Glutamatergic neuron (in vitro differentiated cells): ENCODE measurements at regions not wholly inside any gene's neighbourhood (a gene's known extent, or its start where the extent isn't known, plus 50 kb on each side); places are given as distances from the start of the nearest gene placed in this dataset.

Experiments used
- DNase-seq: peaks from one replicate; pipeline ENCODE4 v3.0.0; 2022
- H3K27ac Mint-ChIP-seq: one replicate; pipeline ENCODE4 v1.8.0; 2020; ENCODE audit warnings: mild to moderate bottlenecking, mixed read lengths, inconsistent platforms; ENCODE audit not compliant: unreplicated experiment
- H3K27me3 Mint-ChIP-seq: one replicate; pipeline ENCODE4 v1.8.0; 2020; ENCODE audit warnings: mild to moderate bottlenecking, moderate library complexity, mixed read lengths, inconsistent platforms; ENCODE audit not compliant: unreplicated experiment
- H3K36me3 Mint-ChIP-seq: one replicate; pipeline ENCODE4 v1.8.0; 2020; ENCODE audit warnings: mild to moderate bottlenecking, mixed read lengths, inconsistent platforms; ENCODE audit not compliant: unreplicated experiment
- H3K4me1 Mint-ChIP-seq: one replicate; pipeline ENCODE4 v1.8.0; 2020; ENCODE audit warnings: mild to moderate bottlenecking, low read depth, mixed read lengths, inconsistent platforms; ENCODE audit not compliant: unreplicated experiment
- H3K4me3 Mint-ChIP-seq: one replicate; pipeline ENCODE4 v1.8.0; 2020; ENCODE audit warnings: mild to moderate bottlenecking, mixed read lengths, inconsistent platforms; ENCODE audit not compliant: unreplicated experiment
- H3K9me3 Mint-ChIP-seq: one replicate; pipeline ENCODE4 v1.8.0; 2020; ENCODE audit warnings: mild to moderate bottlenecking, moderate library complexity, mixed read lengths, inconsistent platforms; ENCODE audit not compliant: unreplicated experiment
- TF ChIP-seq, protein P1 (sequence below): fragments of 200-600 bp; sonication (generic); IDR thresholded peaks from one replicate; pipeline ENCODE4 v1.5.0; 2021; ENCODE audit not compliant: partially characterized antibody, unreplicated experiment

DNA sequence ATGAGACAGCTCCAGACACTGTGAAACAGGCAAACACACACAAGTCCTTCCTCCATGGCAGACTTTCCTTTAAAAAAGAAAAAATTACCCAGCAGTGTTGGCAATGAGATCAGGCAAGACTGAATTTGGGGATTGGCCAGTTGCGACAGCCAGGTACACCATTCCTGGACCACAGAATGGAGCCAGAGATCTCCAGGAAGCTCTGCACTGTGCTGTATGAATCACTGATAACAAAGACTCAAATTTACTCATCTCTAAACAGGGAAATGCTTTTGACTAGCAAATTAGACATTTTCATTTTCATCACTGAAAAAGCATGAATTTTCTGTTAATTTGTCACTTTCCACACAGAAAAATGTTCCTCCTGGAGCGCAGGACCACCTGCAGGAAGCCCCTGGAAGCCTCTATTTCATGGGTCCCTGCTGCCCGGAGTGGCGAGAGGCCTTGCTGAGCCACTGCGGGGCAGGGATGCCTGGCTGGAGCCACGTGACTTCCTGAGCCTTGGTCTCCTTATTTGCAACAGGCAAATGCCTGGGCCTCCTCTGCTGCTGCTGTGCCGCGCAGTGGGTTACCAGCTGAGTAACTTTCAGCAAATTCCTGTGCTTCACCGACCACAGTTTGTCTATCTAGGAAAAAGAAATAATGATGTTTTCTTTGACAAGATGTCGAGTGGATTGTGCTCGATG lies 185.9 kb upstream of the ZNF618 start:
- no peak for DNase-seq
- Mint-ChIP-seq H3K36me3 (peaks cover 6% of the 10 kb centered on the region), H3K27me3 (peaks cover 9% of the 10 kb centered on the region), H3K4me1 (no peaks in the 10 kb centered on the region), H3K9me3 (peaks cover 7% of the 10 kb centered on the region), H3K4me3 (no peak overlapping the region), H3K27ac (no peak overlapping the region)
- TF ChIP-seq, protein P1, sequence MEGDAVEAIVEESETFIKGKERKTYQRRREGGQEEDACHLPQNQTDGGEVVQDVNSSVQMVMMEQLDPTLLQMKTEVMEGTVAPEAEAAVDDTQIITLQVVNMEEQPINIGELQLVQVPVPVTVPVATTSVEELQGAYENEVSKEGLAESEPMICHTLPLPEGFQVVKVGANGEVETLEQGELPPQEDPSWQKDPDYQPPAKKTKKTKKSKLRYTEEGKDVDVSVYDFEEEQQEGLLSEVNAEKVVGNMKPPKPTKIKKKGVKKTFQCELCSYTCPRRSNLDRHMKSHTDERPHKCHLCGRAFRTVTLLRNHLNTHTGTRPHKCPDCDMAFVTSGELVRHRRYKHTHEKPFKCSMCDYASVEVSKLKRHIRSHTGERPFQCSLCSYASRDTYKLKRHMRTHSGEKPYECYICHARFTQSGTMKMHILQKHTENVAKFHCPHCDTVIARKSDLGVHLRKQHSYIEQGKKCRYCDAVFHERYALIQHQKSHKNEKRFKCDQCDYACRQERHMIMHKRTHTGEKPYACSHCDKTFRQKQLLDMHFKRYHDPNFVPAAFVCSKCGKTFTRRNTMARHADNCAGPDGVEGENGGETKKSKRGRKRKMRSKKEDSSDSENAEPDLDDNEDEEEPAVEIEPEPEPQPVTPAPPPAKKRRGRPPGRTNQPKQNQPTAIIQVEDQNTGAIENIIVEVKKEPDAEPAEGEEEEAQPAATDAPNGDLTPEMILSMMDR = no peak

DNA sequence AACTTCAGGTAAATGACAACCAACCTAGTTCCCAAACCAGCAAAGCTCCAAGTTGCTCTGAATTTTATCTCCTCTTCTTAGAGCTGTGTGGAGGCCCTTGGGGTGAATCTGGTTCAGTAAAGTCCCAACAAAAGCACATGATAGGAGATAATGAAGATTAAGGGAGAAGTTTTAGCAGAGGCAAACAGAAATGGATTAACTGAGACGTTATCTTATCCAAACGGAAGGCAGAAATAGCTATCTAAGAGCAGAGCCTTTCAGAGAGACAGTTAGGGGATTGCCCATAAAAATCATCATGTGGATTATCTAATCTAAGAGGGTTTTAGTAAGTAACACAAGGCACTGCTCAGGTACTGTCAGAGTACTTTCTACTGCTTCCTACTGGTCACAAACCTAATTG lies 183.9 kb upstream of the ZNF618 start:
- H3K4me3 Mint-ChIP-seq = no peak overlapping the region
- DNase-seq = no peak
- peaks cover 12% of the 10 kb centered on the region for H3K9me3 Mint-ChIP-seq
- no peaks in the 10 kb centered on the region for H3K36me3 Mint-ChIP-seq
- TF ChIP-seq, protein P1 = no peak
- peaks cover 3% of the 10 kb centered on the region for H3K27me3 Mint-ChIP-seq
- H3K27ac Mint-ChIP-seq = no peak overlapping the region
- H3K4me1 Mint-ChIP-seq = no peaks in the 10 kb centered on the region

GRCh38 chr9:113694912-113695311 lies 181.2 kb upstream of the ZNF618 start:
- H3K36me3 Mint-ChIP-seq = peaks cover 5% of the 10 kb centered on the region
- no peak for DNase-seq
- H3K27ac Mint-ChIP-seq = no peak overlapping the region
- peaks cover 10% of the 10 kb centered on the region for H3K9me3 Mint-ChIP-seq
- TF ChIP-seq, protein P1 = no peak
- H3K27me3 Mint-ChIP-seq = peaks cover 2% of the 10 kb centered on the region
- no peaks in the 10 kb centered on the region for H3K4me1 Mint-ChIP-seq
- H3K4me3 Mint-ChIP-seq = no peak overlapping the region

DNA sequence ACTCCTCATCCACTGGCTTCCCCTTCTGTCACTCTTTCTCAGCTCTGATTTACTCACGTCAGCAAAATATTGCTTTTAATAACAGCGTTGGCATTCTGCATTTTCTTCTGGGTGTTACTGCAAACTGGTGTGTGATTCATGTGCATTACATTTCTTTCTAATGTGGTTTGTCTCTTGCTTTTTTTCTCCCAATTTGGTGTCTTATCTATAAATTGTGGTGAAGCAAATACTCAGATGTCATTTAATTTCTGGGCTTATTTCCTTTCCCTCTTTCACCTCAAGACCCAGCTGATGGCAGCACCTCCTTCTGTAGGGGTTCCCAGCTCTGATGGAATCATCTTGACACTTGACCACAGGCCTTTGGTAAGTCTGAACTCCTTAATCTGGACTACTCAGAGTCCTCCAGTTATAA lies 180.7 kb upstream of the ZNF618 start:
- Mint-ChIP-seq H3K27ac (no peak overlapping the region), H3K9me3 (peaks cover 10% of the 10 kb centered on the region), H3K4me3 (no peak overlapping the region), H3K27me3 (peaks cover 2% of the 10 kb centered on the region), H3K36me3 (peaks cover 5% of the 10 kb centered on the region), H3K4me1 (no peaks in the 10 kb centered on the region)
- TF ChIP-seq, protein P1 = no peak
- DNase-seq = no peak

DNA sequence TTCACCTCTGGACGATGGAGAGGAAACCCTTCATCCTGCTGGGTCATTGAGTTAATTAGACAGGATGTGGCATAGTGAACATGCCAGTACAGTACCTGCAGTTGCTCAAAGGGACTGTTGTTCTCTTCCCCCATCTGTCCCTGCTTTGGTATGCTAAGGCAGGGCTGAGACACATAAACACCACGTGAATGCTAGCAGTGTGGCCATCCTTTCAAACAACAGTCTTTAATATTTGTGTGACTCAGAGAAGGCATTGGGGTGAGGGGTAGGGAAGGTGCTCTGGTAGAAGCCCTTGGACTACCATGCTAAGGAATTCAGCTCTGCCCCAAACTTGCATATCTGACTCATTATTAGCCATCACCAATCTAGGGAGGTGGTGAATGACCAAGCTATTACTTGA lies 180.2 kb upstream of the ZNF618 start:
- Mint-ChIP-seq H3K4me3 (no peak overlapping the region), H3K4me1 (no peaks in the 10 kb centered on the region)
- DNase-seq = no peak

More for the DNA sequence above, 180.2 kb upstream of the ZNF618 start:
- Mint-ChIP-seq H3K9me3 (peaks cover 10% of the 10 kb centered on the region), H3K36me3 (peaks cover 5% of the 10 kb centered on the region), H3K27me3 (peaks cover 2% of the 10 kb centered on the region), H3K27ac (no peak overlapping the region)
- TF ChIP-seq, protein P1 = no peak
